A549 (cell line): ENCODE measurements at regions not wholly inside any gene's neighbourhood (a gene's known extent, or its start where the extent isn't known, plus 50 kb on each side); places are given as distances from the start of the nearest gene placed in this dataset.

Experiments used
- ATAC-seq, 2 experiments: fragments of 200-7000 bp in 1 of 2; fragments of >200 bp in 1 of 2; cut with Nextera tagmentation in 1 of 2; cut with Tn5 transposase in 1 of 2; 3 replicates each; pipeline versions ENCODE4 v1.8.0 to v1.9.1; 2018 to 2020; ENCODE audit warnings: mild to moderate bottlenecking in 1 of 2, moderate library complexity in 1 of 2
- CTCF ChIA-PET: fragments of 300-600 bp; sonication (Branson Sonifier 250); formaldehyde crosslinking; extraction: SDS; loops from one replicate; lab custom pipeline; 2021; ENCODE audit warnings: antibody characterized with exemption, inconsistent platforms; lab: Yijun Ruan, JAX
- POLR2A ChIA-PET: fragments of 350-600 bp; formaldehyde crosslinking; extraction: SDS; loops from one replicate; lab custom pipeline; 2021; ENCODE audit warnings: antibody characterized with exemption, inconsistent platforms; lab: Yijun Ruan, JAX
- DNase-seq, 2 experiments: peaks; one replicate each; pipeline versions ENCODE4 v3.0.0 to v3.0.0-alpha.2; 2011 to 2016; ENCODE audit warnings: low read depth in 1 of 2, low spot score in 1 of 2
- FAIRE-seq: peaks from 2 replicates; lab custom pipeline; 2011; peaks lifted over from hg19 to GRCh38; lab: Jason Lieb, UNC
- H3K27ac ChIP-seq, 2 experiments: fragments of >200 bp; sonication (Bioruptor Twin); formaldehyde crosslinking; 3 replicates each; pipeline ENCODE4 v1.5.1; 2016 to 2017
- H3K4me1 ChIP-seq: fragments of >200 bp; sonication (Bioruptor Twin); formaldehyde crosslinking; 3 replicates; pipeline ENCODE4 v1.6.1; 2016
- H3K4me2 ChIP-seq: fragments of >200 bp; sonication (Bioruptor Twin); formaldehyde crosslinking; 3 replicates; pipeline ENCODE4 v1.6.1; 2016
- H3K4me3 ChIP-seq: fragments of >200 bp; sonication (Bioruptor Twin); formaldehyde crosslinking; 3 replicates; pipeline ENCODE4 v1.5.1; 2016
- H3K9me3 ChIP-seq: fragments of >200 bp; sonication (Bioruptor Twin); formaldehyde crosslinking; 3 replicates; pipeline ENCODE4 v1.6.1; 2016
- BHLHE40 ChIP-seq: IDR thresholded peaks from 2 replicates; pipeline ENCODE4 v1.6.1; 2012; ENCODE audit warnings: low read depth, low read length, inconsistent platforms
- CEBPB ChIP-seq, 2 experiments: fragments of >200 bp in 1 of 2; sonication (Bioruptor Twin) in 1 of 2; formaldehyde crosslinking in 1 of 2; IDR thresholded peaks; 2 replicates each; pipeline ENCODE4 v1.6.1; 2012 to 2016
- CHD4 ChIP-seq: fragments of 200-600 bp; sonication (generic); IDR thresholded peaks from 2 replicates; pipeline ENCODE4 v1.6.1; 2016; ENCODE audit warnings: antibody characterized with exemption, mild to moderate bottlenecking, borderline replicate concordance
- EHF ChIP-seq: fragments of 250-450 bp; sonication (Bioruptor Pico); IDR thresholded peaks from 2 replicates; pipeline ENCODE4 v1.5.0; 2020; ENCODE audit warnings: mild to moderate bottlenecking
- ESRRA ChIP-seq: fragments of 150-350 bp; IDR thresholded peaks from 2 replicates; pipeline ENCODE4 v1.6.1; 2014; ENCODE audit warnings: mild to moderate bottlenecking, low read length, borderline replicate concordance
- FOSL2 ChIP-seq, 2 experiments: fragments of 450-650 bp in 1 of 2; fragments of >200 bp in 1 of 2; sonication (Bioruptor Twin) in 1 of 2; formaldehyde crosslinking; IDR thresholded peaks; 2 replicates each; pipeline versions ENCODE4 v1.5.0 to v1.6.1; 2016 to 2020; ENCODE audit warnings: mild to moderate bottlenecking in 1 of 2, moderate library complexity in 1 of 2
- GATA3 ChIP-seq: IDR thresholded peaks from 2 replicates; pipeline ENCODE4 v1.6.1; 2012; ENCODE audit warnings: borderline replicate concordance
- HES2 ChIP-seq: fragments of >200 bp; sonication (Bioruptor Twin); formaldehyde crosslinking; IDR thresholded peaks from 2 replicates; pipeline ENCODE4 v1.6.1; 2016
- HEYL ChIP-seq: fragments of 250-450 bp; sonication (Bioruptor Pico); IDR thresholded peaks from 2 replicates; pipeline ENCODE4 v1.8.0; 2021; ENCODE audit warnings: mild to moderate bottlenecking, moderate library complexity
- HMGXB4 ChIP-seq: fragments of 250-450 bp; sonication (Bioruptor Pico); IDR thresholded peaks from 2 replicates; pipeline ENCODE4 v1.5.0; 2021; ENCODE audit warnings: mild to moderate bottlenecking, moderate library complexity, borderline replicate concordance
- HOXB5 ChIP-seq: fragments of 250-450 bp; sonication (Bioruptor Pico); IDR thresholded peaks from 2 replicates; pipeline ENCODE4 v1.5.0; 2020; ENCODE audit warnings: mild to moderate bottlenecking, moderate library complexity
- JUN ChIP-seq, 2 experiments: fragments of >200 bp; sonication (Bioruptor Twin); formaldehyde crosslinking; IDR thresholded peaks; 2 replicates in 1 of 2; 3 replicates in 1 of 2; pipeline ENCODE4 v1.6.1; 2016 to 2017
- NFE2L2 ChIP-seq: fragments of 150-350 bp; conservative IDR thresholded peaks from 2 replicates; pipeline ENCODE4 v1.6.1; 2014; ENCODE audit warnings: low read length
- PHF8 ChIP-seq: fragments of 200-600 bp; sonication (generic); IDR thresholded peaks from 2 replicates; pipeline ENCODE4 v1.6.1; 2016; ENCODE audit warnings: low read depth, mild to moderate bottlenecking, antibody characterized with exemption, moderate library complexity, borderline replicate concordance
- RAD21 ChIP-seq, 2 experiments: fragments of >200 bp in 1 of 2; sonication (Bioruptor Twin) in 1 of 2; formaldehyde crosslinking in 1 of 2; IDR thresholded peaks in 1 of 2; conservative IDR thresholded peaks in 1 of 2; 2 replicates in 1 of 2; 3 replicates in 1 of 2; pipeline ENCODE4 v1.6.1; 2012 to 2018; ENCODE audit warnings: inconsistent platforms in 1 of 2
- RCOR1 ChIP-seq: fragments of 150-350 bp; IDR thresholded peaks from 2 replicates; pipeline ENCODE4 v1.6.1; 2014; ENCODE audit warnings: antibody characterized with exemption, low read length, low read depth
- RFX5 ChIP-seq: fragments of 450-650 bp; IDR thresholded peaks from 2 replicates; pipeline ENCODE4 v1.7.1; 2014; ENCODE audit warnings: antibody characterized with exemption, mild to moderate bottlenecking, moderate library complexity
- RNF2 ChIP-seq: fragments of 200-600 bp; sonication (generic); IDR thresholded peaks from 2 replicates; pipeline ENCODE4 v1.6.1; 2016; ENCODE audit warnings: low read depth, mild to moderate bottlenecking, antibody characterized with exemption, moderate library complexity, borderline replicate concordance
- SMC3 ChIP-seq: fragments of >200 bp; sonication (Bioruptor Twin); formaldehyde crosslinking; IDR thresholded peaks from 3 replicates; pipeline ENCODE4 v1.6.1; 2018; ENCODE audit warnings: inconsistent platforms
- ZC3H11A ChIP-seq: fragments of 450-650 bp; IDR thresholded peaks from 2 replicates; pipeline ENCODE4 v1.6.1; 2014; ENCODE audit warnings: antibody characterized with exemption, mild to moderate bottlenecking
- ZFP36 ChIP-seq: fragments of 450-650 bp; IDR thresholded peaks from 2 replicates; pipeline ENCODE4 v1.6.1; 2014; ENCODE audit warnings: borderline replicate concordance; ENCODE audit not compliant: partially characterized antibody
- ZNF302 ChIP-seq: fragments of 250-450 bp; sonication (Bioruptor Pico); IDR thresholded peaks from 2 replicates; pipeline ENCODE4 v1.9.0; 2021; ENCODE audit warnings: inconsistent platforms, mild to moderate bottlenecking, moderate library complexity
- ZSCAN20 ChIP-seq: fragments of 250-450 bp; sonication (Bioruptor Pico); IDR thresholded peaks from 2 replicates; pipeline ENCODE4 v1.8.0; 2022; ENCODE audit warnings: mild to moderate bottlenecking, moderate library complexity
- WGBS: methylation state at CpG from one replicate; pipeline ENCODE4 v1.1.6; 2017; ENCODE audit errors: missing lambda C conversion rate; 5-methylcytosine and 5-hydroxymethylcytosine counted together

GRCh38 chr12:105748806-105749600, 389.8 kb downstream of the NUAK1 start:
- no peak for FAIRE-seq
- WGBS, result 56% methylated on average over 9 of the region's 9 CpGs
- CTCF ChIA-PET, result no interaction called here

GRCh38 chr12:105750096-105750495, 388.7 kb downstream of the NUAK1 start:
- DNase-seq (no peak), ATAC-seq (no peak), FAIRE-seq (no peak)
- CTCF ChIA-PET, result no interaction called here
- Histone ChIP-seq H3K27ac (no peak overlapping the region), H3K4me2 (no peak overlapping the region), H3K4me3 (no peak overlapping the region), H3K9me3 (no peaks in the 10 kb centered on the region), H3K4me1 (no peaks in the 10 kb centered on the region)
- POLR2A ChIA-PET, result no interaction called here
- TF ChIP-seq GATA3 (no peak), HES2 (no peak), PHF8 (no peak), HEYL (CRISPR knock-in tag) (no peak), BHLHE40 (no peak), ZFP36 (no peak)
- 72% methylated on average over 2 of the region's 2 CpGs for WGBS

More at GRCh38 chr12:105748806-105749600, 389.8 kb downstream of the NUAK1 start:
- Histone ChIP-seq H3K4me2 (no peak overlapping the region), H3K9me3 (no peaks in the 10 kb centered on the region), H3K4me3 (no peak overlapping the region), H3K4me1 (no peaks in the 10 kb centered on the region), H3K27ac (no peak overlapping the region)
- DNase-seq, result no peak
- POLR2A ChIA-PET, result no interaction called here
- no peak for ATAC-seq
- TF ChIP-seq ZNF302 (CRISPR knock-in tag) (no peak), RAD21 (conservative IDR thresholded peaks at IDR 0.05 in 1 of 2, IDR thresholded peaks at IDR 0.05 in 1 of 2) (no peak), EHF (CRISPR knock-in tag) (no peak), HOXB5 (CRISPR knock-in tag) (no peak), RNF2 (no peak), CEBPB (IDR thresholded peaks at IDR 0.05) (no peak), ZC3H11A (no peak), SMC3 (no peak), RCOR1 (no peak), RFX5 (no peak), FOSL2 (IDR thresholded peaks at IDR 0.05) (no peak), FOSL2 (CRISPR knock-in tag; IDR thresholded peaks at IDR 0.05) (no peak), ZSCAN20 (CRISPR knock-in tag) (no peak), HES2 (no peak), ESRRA (no peak), JUN (IDR thresholded peaks at IDR 0.05) (no peak), HMGXB4 (no peak), NFE2L2 (no peak), CHD4 (no peak)
